ENCODE measurements at regions not wholly inside any gene's neighbourhood (a gene's known extent, or its start where the extent isn't known, plus 50 kb on each side); places are given as distances from the start of the nearest gene placed in this dataset.

- TF ChIP-seq ZBTB40 (IDR thresholded peaks at IDR 0.05; ENCODE audit: borderline replicate concordance) (no peak), NRF1 (conservative IDR thresholded peaks at IDR 0.05; ENCODE audit: low read depth, low read length) (no peak), CEBPB (IDR thresholded peaks at IDR 0.05; ENCODE audit: borderline replicate concordance in 1 of 2, low read depth in 2 of 2, low read length in 2 of 2) (no peak), ETV6 (conservative IDR thresholded peaks at IDR 0.05 in 1 of 2, IDR thresholded peaks at IDR 0.05 in 1 of 2; ENCODE audit: borderline replicate concordance in 1 of 2, low read depth in 1 of 2) (no peak), NR2C1 (IDR thresholded peaks at IDR 0.05) (no peak), ZBTB33 (IDR thresholded peaks at IDR 0.05) (no peak)
Measured at GRCh38 chr11:19509215-19509614, 203.4 kb upstream of the NAV2 start (continued).

GRCh38 chr11:19508165-19508564 lies 204.5 kb upstream of the NAV2 start:
- ATAC-seq (no peak), DNase-seq (ENCODE audit: low read depth, low spot score) (no peak), FAIRE-seq (no peak)
- H3K9me3 ChIP-seq (replicated peaks; ENCODE audit: control insufficient read depth, insufficient read depth, low read length): no peaks in the 10 kb centered on the region
- H2AFZ ChIP-seq (ENCODE audit: control insufficient read depth, low read depth, low read length): no peak overlapping the region
- no TSS peak for BruUV-seq (replicated peaks)
- ChIA-PET SMC1A (ENCODE audit: uncharacterized antibody, unreplicated experiment) (no interaction called here), CTCF (no interaction called here), POLR2A (no interaction called here), RAD21 (ENCODE audit: unreplicated experiment) (no interaction called here)
- no peak overlapping the region for H3K27ac ChIP-seq (ENCODE audit: control insufficient read depth, insufficient read depth)
- in situ Hi-C loops (cut with MboI) (no loop called here), intact Hi-C loops (cut with micrococcal nuclease; ENCODE audit: unreplicated experiment) (no loop called here)
- 10% methylated on average over 2 of the region's 2 CpGs for WGBS (ENCODE audit: insufficient coverage, insufficient replicate concordance, low lambda C conversion rate, missing lambda C conversion rate)
- no peaks in the 10 kb centered on the region for H3K4me1 ChIP-seq (ENCODE audit: control insufficient read depth, insufficient read depth, low read length)
- no peak overlapping the region for H3K4me3 ChIP-seq
- H3K4me2 ChIP-seq (ENCODE audit: control insufficient read depth, insufficient read depth): no peak overlapping the region
- TF ChIP-seq SIN3A (IDR thresholded peaks at IDR 0.05; ENCODE audit: low read depth, low read length): no peak
- no peaks in the 10 kb centered on the region for H3K79me2 ChIP-seq (ENCODE audit: control insufficient read depth, insufficient read depth, low read length)
- H3K9ac ChIP-seq (ENCODE audit: control insufficient read depth, insufficient read depth, low read length): no peak overlapping the region
- H3K36me3 ChIP-seq (ENCODE audit: control insufficient read depth in 2 of 2, insufficient read depth in 2 of 2, low read length in 1 of 2): no peaks in the 10 kb centered on the region
- H3K27me3 ChIP-seq (replicated peaks in 1 of 2; ENCODE audit: control insufficient read depth in 2 of 2, insufficient read depth in 2 of 2, low read length in 1 of 2): no peaks in the 10 kb centered on the region
- H4K20me1 ChIP-seq (ENCODE audit: control insufficient read depth, insufficient read depth): no peaks in the 10 kb centered on the region

Data from GM12878 (cell line).